ENCODE measurements at regions not wholly inside any gene's neighbourhood (a gene's known extent, or its start where the extent isn't known, plus 50 kb on each side); places are given as distances from the start of the nearest gene placed in this dataset.

GRCh38 chr4:96183611-96184010 is 343.7 kb downstream of the PDHA2 start:
- DNase-seq (ENCODE audit: low spot score): no peak

DNA sequence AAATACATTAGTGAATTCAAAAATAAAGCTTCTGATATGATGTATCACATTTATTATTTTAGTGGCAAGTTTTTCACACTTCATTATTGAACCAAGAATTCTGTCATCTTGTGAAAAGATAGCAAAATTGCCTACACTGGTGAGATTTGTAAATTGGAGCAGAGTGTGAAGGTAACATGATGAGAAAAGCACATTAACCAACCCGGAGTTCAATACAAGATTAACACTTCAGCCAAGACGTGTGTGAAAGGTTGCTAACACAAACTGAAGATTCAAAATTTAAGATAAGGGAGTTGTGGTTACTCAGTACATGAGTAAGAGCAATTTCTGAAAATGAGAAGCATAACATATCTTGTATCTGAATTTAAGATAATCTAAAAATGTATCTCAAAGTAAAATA is 346.7 kb downstream of the PDHA2 start:
- DNase-seq (ENCODE audit: low spot score): no peak

DNA sequence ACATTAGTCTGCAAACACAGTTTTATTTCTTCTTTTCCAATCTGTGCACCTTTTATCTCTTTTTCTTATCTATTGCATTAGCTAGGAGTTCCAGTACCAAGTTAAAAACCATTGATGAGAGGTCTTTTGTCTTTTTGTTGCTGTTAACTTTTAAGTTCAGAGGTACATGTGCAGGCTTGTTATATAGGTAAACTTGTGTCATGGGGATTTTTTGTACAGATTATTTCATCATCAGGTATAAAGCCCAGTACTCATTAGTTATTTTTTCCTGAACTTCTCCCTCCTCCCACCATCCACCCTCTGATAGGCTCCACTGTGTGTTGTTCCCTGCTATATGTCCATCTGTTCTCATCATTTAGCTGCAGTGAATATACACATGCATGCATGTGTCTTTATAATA is 349.9 kb downstream of the PDHA2 start:
- DNase-seq (ENCODE audit: low spot score): no peak

GRCh38 chr4:96193061-96193460 is 353.2 kb downstream of the PDHA2 start:
- no peak for DNase-seq (ENCODE audit: low spot score)

GRCh38 chr4:96194993-96195392 is 355.1 kb downstream of the PDHA2 start:
- no peak for DNase-seq (ENCODE audit: low spot score)

DNA sequence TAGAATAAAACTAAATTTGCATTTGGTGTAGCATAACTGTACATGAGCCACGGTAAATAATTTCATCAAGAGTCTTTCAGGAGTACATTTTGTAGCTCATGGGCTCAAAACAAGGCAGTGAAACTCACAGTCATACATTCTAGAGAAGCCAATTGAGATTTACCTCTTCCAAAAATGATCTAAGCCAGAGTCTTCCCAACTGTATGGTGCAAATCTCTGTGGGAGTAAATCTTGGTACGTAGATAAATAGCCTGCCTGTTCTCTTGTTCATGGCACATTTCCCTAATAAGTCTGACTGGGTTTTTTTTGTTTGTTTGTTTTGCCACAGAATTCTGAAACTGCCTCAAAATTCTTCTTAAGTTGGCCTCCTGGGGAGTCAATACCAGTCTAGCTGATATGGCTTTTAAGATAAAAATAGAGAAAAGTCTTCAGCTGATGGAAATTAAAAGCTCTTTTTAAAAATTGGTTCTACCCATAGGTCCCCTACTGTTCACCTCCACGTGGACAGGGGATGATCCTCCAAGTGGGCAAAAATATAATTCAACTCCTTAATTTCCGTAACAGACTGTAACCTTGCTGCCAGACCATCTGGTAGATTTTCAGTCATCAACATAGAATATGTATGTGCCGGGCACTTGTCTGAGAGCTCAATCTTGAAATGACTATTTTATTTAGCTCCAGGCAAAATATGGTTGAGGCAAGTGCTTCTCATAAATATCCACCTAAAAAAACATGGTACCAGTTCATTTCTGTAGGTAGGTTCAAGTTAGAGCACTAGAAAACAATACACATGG is 365.4 kb downstream of the PDHA2 start:
- no peak for DNase-seq (ENCODE audit: low spot score)

- no peak for DNase-seq (ENCODE audit: low spot score)
Observed at GRCh38 chr4:96227515-96227914, 387.6 kb downstream of the PDHA2 start.

- DNase-seq (ENCODE audit: low spot score): no peak
Observed at GRCh38 chr4:96228463-96228862, 388.6 kb downstream of the PDHA2 start.

GRCh38 chr4:96240041-96240440 is 400.1 kb downstream of the PDHA2 start:
- DNase-seq (ENCODE audit: low spot score): no peak

GRCh38 chr4:96241819-96242218 is 401.9 kb downstream of the PDHA2 start:
- no peak for DNase-seq (ENCODE audit: low spot score)

- no peak for DNase-seq (ENCODE audit: low spot score)
Observed at GRCh38 chr4:96247096-96247495, 407.2 kb downstream of the PDHA2 start.

DNA sequence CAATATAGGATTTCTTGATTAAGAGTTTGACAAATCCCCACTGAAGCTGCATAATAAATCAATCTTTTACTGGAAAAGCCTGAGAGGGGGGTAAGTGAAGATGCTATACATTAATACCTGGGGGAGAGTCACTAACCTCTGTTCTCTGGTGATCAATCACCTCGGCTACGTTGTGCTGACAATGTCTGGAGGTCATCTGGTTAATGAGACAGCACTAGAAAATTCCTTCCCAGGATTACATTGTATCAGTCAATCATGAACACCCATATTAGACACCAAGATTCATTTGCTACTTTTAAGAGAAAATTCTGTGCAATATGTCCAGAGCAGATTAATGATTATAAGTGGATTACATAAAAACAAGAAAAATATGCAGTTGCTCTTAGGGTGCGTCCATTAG is 408.3 kb downstream of the PDHA2 start:
- no peak for DNase-seq (ENCODE audit: low spot score)

GRCh38 chr4:96260064-96260682 is 420.3 kb downstream of the PDHA2 start:
- DNase-seq (ENCODE audit: low spot score): no peak

DNA sequence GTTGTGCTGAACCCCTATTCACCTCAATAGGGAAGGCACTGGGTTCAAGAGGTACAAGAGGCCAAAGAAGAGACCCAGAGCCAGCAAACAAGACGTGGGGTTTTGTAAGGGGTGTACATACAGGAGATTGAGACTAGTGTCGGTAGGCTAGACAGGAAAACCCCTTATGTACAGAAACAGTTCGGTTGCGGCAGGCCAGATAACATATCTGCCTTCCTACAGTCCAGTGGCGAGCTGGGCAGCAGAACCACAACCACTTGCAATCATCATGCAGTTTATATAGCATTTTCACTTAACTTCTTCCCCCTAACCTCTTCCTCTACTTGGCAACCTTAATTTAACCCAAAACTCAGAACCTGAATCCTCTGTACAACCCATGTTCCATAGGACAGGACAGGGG is 422.2 kb downstream of the PDHA2 start:
- DNase-seq (ENCODE audit: low spot score): no peak

DNA sequence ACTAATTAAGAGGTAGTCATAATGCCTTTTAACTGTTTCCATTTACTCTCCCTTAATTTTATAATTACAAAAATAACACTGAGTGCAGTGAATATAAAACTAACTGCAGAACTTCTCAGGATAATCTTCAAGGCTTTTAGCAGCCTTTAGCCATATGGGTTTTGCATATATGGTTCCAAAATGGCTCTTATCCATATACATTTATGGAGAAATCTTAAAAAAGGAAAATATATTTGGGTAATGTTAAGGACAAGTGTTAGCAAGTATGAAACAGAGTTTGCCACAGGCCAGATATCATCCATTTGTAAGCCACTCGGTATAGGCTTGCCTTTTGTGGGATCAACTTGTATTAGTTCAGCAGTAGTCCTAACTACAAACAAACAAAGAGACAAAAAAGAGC is 423.4 kb downstream of the PDHA2 start:
- DNase-seq (ENCODE audit: low spot score): no peak

DNA sequence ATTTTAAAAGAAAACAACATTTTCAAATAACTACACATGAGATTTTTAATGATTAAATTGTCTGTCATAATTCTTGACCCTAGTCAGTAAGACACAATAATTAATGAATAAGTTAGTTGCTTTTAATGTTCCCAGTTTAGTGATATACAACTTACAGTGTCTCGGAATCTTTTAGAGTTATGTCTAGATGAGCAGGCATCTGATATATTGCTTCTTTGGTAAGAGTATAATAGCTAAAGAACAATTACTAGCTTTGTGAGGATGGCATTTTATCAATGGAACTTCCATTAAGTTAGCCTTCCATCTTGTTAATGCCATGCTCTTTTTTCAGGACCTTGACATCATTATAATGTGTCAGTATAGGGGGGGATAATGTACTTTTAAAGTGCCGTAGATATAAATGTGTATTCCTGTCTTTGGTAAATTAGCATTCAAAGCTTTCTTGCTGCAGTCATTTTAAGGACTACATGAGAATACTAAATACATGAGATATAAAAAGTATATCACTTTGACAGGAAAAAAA is 425.1 kb downstream of the PDHA2 start:
- no peak for DNase-seq (ENCODE audit: low spot score)

GRCh38 chr4:96293806-96294205 is 453.9 kb downstream of the PDHA2 start:
- no peak for DNase-seq (ENCODE audit: low spot score)

GRCh38 chr4:96295143-96295741 is 455.3 kb downstream of the PDHA2 start:
- DNase-seq (ENCODE audit: low spot score): no peak

DNA sequence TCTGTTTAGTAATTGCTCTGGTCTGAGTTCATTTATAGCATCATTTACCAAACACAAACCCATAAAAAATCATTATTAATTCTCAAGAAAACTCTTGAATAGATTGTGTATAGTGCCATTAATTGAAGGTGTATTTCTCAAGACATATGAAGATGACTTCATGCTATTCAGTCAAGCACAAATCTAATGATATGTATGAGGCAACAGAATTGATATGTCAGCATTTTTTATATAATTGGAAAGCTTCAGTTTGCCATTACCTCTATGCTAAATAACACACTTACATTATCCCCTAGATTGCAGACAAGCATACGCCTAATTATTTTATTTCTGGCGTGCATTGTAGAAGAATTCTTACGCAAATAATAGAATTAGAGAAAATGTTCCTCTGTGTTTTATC is 461.8 kb downstream of the PDHA2 start:
- DNase-seq (ENCODE audit: low spot score): no peak

GRCh38 chr4:96305030-96305429 is 465.1 kb downstream of the PDHA2 start:
- no peak for DNase-seq (ENCODE audit: low spot score)

DNA sequence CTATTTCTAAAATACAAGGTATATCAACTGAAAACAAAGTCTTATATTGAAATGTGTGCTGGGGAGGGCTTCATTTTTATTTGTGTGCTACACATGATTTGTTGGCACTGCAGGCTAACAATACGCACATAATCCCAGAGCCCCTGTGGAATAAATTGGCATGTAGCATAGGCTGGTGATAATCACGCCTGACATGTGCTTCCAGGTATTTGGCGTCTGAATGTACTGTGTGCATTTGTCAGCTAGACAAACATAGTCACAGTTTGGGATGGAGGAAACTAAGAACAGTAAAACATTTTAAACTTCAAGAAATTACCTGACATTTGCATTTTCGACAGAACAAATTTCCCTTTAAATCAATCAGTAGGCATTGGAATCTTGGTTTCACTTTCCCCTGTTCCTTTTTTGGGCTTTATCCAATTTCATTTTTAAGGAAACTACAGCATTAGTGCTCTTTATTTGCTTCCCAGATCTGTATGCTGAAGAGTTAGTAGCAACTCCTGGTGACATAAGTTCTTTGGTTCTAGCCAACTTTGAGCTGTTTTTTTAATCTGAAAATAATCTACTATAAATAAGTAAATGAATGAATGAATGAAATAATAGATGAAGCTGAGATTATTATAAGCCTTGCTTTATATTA is 472.3 kb downstream of the PDHA2 start:
- DNase-seq (ENCODE audit: low spot score): no peak

- no peak for DNase-seq (ENCODE audit: low spot score)
Observed at GRCh38 chr4:96315815-96316214, 475.9 kb downstream of the PDHA2 start.

- no peak for DNase-seq (ENCODE audit: low spot score)
Observed at GRCh38 chr4:96316776-96317175, 476.9 kb downstream of the PDHA2 start.

Data from mucosa of gallbladder (tissue), 1 donor.